Neural cell (in vitro differentiated cells): ENCODE measurements at regions not wholly inside any gene's neighbourhood (a gene's known extent, or its start where the extent isn't known, plus 50 kb on each side); places are given as distances from the start of the nearest gene placed in this dataset.

Source experiments
- CTCF ChIP-seq: fragments of 450-650 bp; IDR thresholded peaks from 2 replicates; pipeline ENCODE4 v1.5.1; 2014; ENCODE audit warnings: antibody characterized with exemption, mild to moderate bottlenecking, moderate library complexity; ENCODE audit not compliant: poor library complexity, severe bottlenecking
- EZH2 ChIP-seq: fragments of 200-600, 300-800 bp; shearing (Covaris generic), sonication (generic); IDR thresholded peaks from 2 replicates; pipeline ENCODE4 v1.6.1; 2014; ENCODE audit warnings: antibody characterized with exemption, low read length, borderline replicate concordance, mild to moderate bottlenecking; ENCODE audit not compliant: insufficient read depth, poor library complexity, severe bottlenecking
- MXI1 ChIP-seq: fragments of 450-650 bp; conservative IDR thresholded peaks from 2 replicates; pipeline ENCODE4 v1.6.1; 2014; ENCODE audit warnings: antibody characterized with exemption, mild to moderate bottlenecking; ENCODE audit not compliant: poor library complexity, severe bottlenecking
- SMC3 ChIP-seq: fragments of 450-650 bp; conservative IDR thresholded peaks from 2 replicates; pipeline ENCODE4 v1.6.1; 2014; ENCODE audit warnings: antibody characterized with exemption, mild to moderate bottlenecking, moderate library complexity; ENCODE audit not compliant: poor library complexity
- TAF1 ChIP-seq: IDR thresholded peaks from 2 replicates; pipeline ENCODE4 v1.6.1; 2012; ENCODE audit warnings: low read depth

- TF ChIP-seq CTCF, result no peak
- no peak for TF ChIP-seq EZH2
- no peak for TF ChIP-seq TAF1
- TF ChIP-seq MXI1, result no peak
- no peak for TF ChIP-seq SMC3
Measured at GRCh38 chr11:131033151-131033651, 116.9 kb upstream of the SNX19 start.
